K562 (cell line): ENCODE measurements at regions not wholly inside any gene's neighbourhood (a gene's known extent, or its start where the extent isn't known, plus 50 kb on each side); places are given as distances from the start of the nearest gene placed in this dataset.

ENCODE experiments used
- ATF3 ChIP-seq, 2 experiments: fragments of 450-650 bp in 1 of 2; sonication (generic) in 1 of 2; formaldehyde crosslinking in 1 of 2; IDR thresholded peaks in 1 of 2; conservative IDR thresholded peaks in 1 of 2; 2 replicates each; pipeline versions ENCODE4 v1.6.1 to v1.8.1; 2016 to 2023; ENCODE audit warnings: mild to moderate bottlenecking in 2 of 2, moderate library complexity in 2 of 2, inconsistent platforms in 1 of 2, missing genetic modification reagents in 1 of 2
- CUX1 ChIP-seq: fragments of 200-800 bp; sonication (Bioruptor generic); IDR thresholded peaks from 2 replicates; pipeline ENCODE4 v1.6.1; 2016; ENCODE audit warnings: missing genetic modification characterization, missing compliant biosample characterization
- TCF7L2 ChIP-seq: fragments of 150-350 bp; IDR thresholded peaks from 2 replicates; pipeline ENCODE4 v1.6.1; 2016; ENCODE audit warnings: low read depth, mild to moderate bottlenecking, low read length, moderate library complexity
- TEAD4 ChIP-seq, 2 experiments: sonication (generic) in 1 of 2; formaldehyde crosslinking in 1 of 2; IDR thresholded peaks; 2 replicates each; pipeline versions ENCODE4 v1.6.1 to v1.8.0; 2012 to 2022; ENCODE audit warnings: borderline replicate concordance in 1 of 2, inconsistent platforms in 1 of 2, low read length in 1 of 2, mild to moderate bottlenecking in 1 of 2, missing genetic modification reagents in 1 of 2
- ZNF77 ChIP-seq: fragments of 250-450 bp; sonication (Bioruptor Pico); IDR thresholded peaks from 2 replicates; pipeline ENCODE4 v1.5.0; 2020

GRCh38 chr18:38654946-38655345 lies 1089.3 kb upstream of the CELF4 start:
- TF ChIP-seq ZNF77 (CRISPR knock-in tag) (no peak), ATF3 (IDR thresholded peaks at IDR 0.05) (no peak), ATF3 (CRISPR knock-in tag; conservative IDR thresholded peaks at IDR 0.05) (no peak), TCF7L2 (no peak), TEAD4 (IDR thresholded peaks at IDR 0.05; ENCODE audit: low read length) (no peak), TEAD4 (CRISPR knock-in tag; IDR thresholded peaks at IDR 0.05; ENCODE audit: borderline replicate concordance) (no peak), CUX1 (CRISPR knock-in tag) (no peak)
